Spleen (tissue), 11 donors: ENCODE measurements at regions not wholly inside any gene's neighbourhood (a gene's known extent, or its start where the extent isn't known, plus 50 kb on each side); places are given as distances from the start of the nearest gene placed in this dataset.

ENCODE experiments used
- DNase-seq: peaks from one replicate; pipeline ENCODE4 v3.0.0-alpha.2; 2020
- H3K27ac ChIP-seq, 8 donors: fragments of 200-600 bp; sonication (generic) in 7 of 8; 1 replicate in 4 of 8; 2 replicates in 4 of 8; pipeline versions ENCODE4 v1.5.0 to v1.8.0; 2016 to 2021; ENCODE audit warnings: inconsistent platforms in 4 of 8, mild to moderate bottlenecking in 4 of 8, moderate library complexity in 1 of 8
- H3K27me3 ChIP-seq, 7 donors: fragments of 200-600 bp; sonication (generic) in 6 of 7; replicated peaks in 1 of 7; 1 replicate in 4 of 7; 2 replicates in 3 of 7; pipeline versions ENCODE4 v1.5.0 to v1.8.0; 2016 to 2021; ENCODE audit warnings: inconsistent platforms in 3 of 7, mild to moderate bottlenecking in 1 of 7
- H3K36me3 ChIP-seq, 6 donors: fragments of 200-600 bp; sonication (generic) in 5 of 6; 1 replicate in 4 of 6; 2 replicates in 2 of 6; pipeline versions ENCODE4 v1.5.0 to v1.8.0; 2016 to 2021; ENCODE audit warnings: inconsistent platforms in 2 of 6
- H3K4me1 ChIP-seq, 6 donors: fragments of 200-600 bp; sonication (generic) in 5 of 6; 1 replicate in 3 of 6; 2 replicates in 3 of 6; pipeline versions ENCODE4 v1.5.0 to v1.8.0; 2016 to 2021; ENCODE audit warnings: inconsistent platforms in 3 of 6
- H3K4me3 ChIP-seq, 8 donors: fragments of 200-600 bp; sonication (generic) in 7 of 8; 1 replicate in 4 of 8; 2 replicates in 4 of 8; pipeline versions ENCODE4 v1.5.0 to v1.8.0; 2016 to 2021; ENCODE audit warnings: inconsistent platforms in 4 of 8, mild to moderate bottlenecking in 4 of 8, moderate library complexity in 2 of 8
- H3K9me3 ChIP-seq, 8 donors: fragments of 200-600 bp; sonication (generic) in 7 of 8; 1 replicate in 4 of 8; 2 replicates in 4 of 8; pipeline versions ENCODE4 v1.5.0 to v1.8.0; 2016 to 2021; ENCODE audit warnings: inconsistent platforms in 4 of 8
- CTCF ChIP-seq, 11 experiments: fragments of 200-600 bp in 7 of 11; fragments of 450-650 bp in 4 of 11; sonication (generic) in 4 of 11; IDR thresholded peaks in 8 of 11; conservative IDR thresholded peaks in 3 of 11; 1 replicate in 7 of 11; 2 replicates in 4 of 11; pipeline versions ENCODE4 v1.4.0 to v1.8.0; 2016 to 2021; ENCODE audit warnings: antibody characterized with exemption in 11 of 11, inconsistent platforms in 4 of 11, mild to moderate bottlenecking in 1 of 11
- POLR2A ChIP-seq, 3 donors: fragments of 450-650 bp; IDR thresholded peaks; one replicate each; pipeline ENCODE4 v1.5.1; 2017; ENCODE audit warnings: antibody characterized with exemption in 3 of 3, mild to moderate bottlenecking in 1 of 3
- POLR2AphosphoS5 ChIP-seq, 3 donors: sonication (generic); formaldehyde crosslinking; IDR thresholded peaks; one replicate each; pipeline ENCODE4 v1.5.1; 2017; ENCODE audit warnings: antibody characterized with exemption in 3 of 3
- WGBS, 5 donors: extraction: QIAGEN DNeasy Blood & Tissue Kit in 3 of 5; methylation state at CpG; one replicate each; pipeline versions ENCODE4 v1.1.5 to v1.1.7; 2013 to 2018; 5-methylcytosine and 5-hydroxymethylcytosine counted together
- intact Hi-C: fragments of 100-400 bp; cut with DNase I; formaldehyde crosslinking; loops from one replicate; pipeline ENCODE4 v1.15.0; 2023; ENCODE audit warnings: low total_unique reads
- donor health status: healthy with polysubstance abuse.
- donor health status: DM: no; HTN: no; CAD: no; lungs with moderate emphysema.
- donor health status: DM: no; HTN: no; CAD: no.
- donor health status: Bipolar disorder and iron deficiency.
- donor health status: healthy.
- donor health status: DM: no; HTN: no; CAD: no.
- donor health status: DM: yes; HTN: yes; CAD: no.

GRCh38 chr3:27615555-27615954 lies 106.6 kb downstream of the EOMES start:
- Histone ChIP-seq H3K4me3 (no peak overlapping the region), H3K9me3 (peaks cover 0 to 28% (median 25%) of the 10 kb centered on the region in 8 donors), H3K27me3 (no peaks in the 10 kb centered on the region), H3K4me1 (no peaks in the 10 kb centered on the region), H3K36me3 (no peaks in the 10 kb centered on the region), H3K27ac (no peak overlapping the region)
- intact Hi-C loops: no loop called here
- 94 to 100% (median 95%) methylated on average over 1 of the region's 1 CpG for WGBS, 5 donors
- DNase-seq: no peak
- TF ChIP-seq POLR2A (IDR thresholded peaks at IDR 0.05) (no peak), CTCF (IDR thresholded peaks at IDR 0.05 in 8 of 11, conservative IDR thresholded peaks at IDR 0.05 in 3 of 11) (no peak), POLR2AphosphoS5 (IDR thresholded peaks at IDR 0.05) (no peak)

GRCh38 chr3:27614592-27614991 lies 107.5 kb downstream of the EOMES start:
- WGBS, 5 donors: 86 to 97% (median 89%) methylated on average over 3 to 4 of the region's 4 CpGs
- no peak overlapping the region for H3K27ac ChIP-seq

GRCh38 chr3:27613846-27614500 lies 108.2 kb downstream of the EOMES start:
- Histone ChIP-seq H3K4me3 (no peak overlapping the region), H3K27ac (no peak overlapping the region), H3K4me1 (no peaks in the 10 kb centered on the region), H3K9me3 (peaks cover 0 to 28% (median 25%) of the 10 kb centered on the region in 8 donors), H3K36me3 (no peaks in the 10 kb centered on the region), H3K27me3 (no peaks in the 10 kb centered on the region)
- 90 to 96% (median 91%) methylated on average over 2 of the region's 2 CpGs for WGBS, 5 donors
- intact Hi-C loops: no loop called here
- DNase-seq: no peak
- no peak for TF ChIP-seq CTCF (IDR thresholded peaks at IDR 0.05 in 8 of 11, conservative IDR thresholded peaks at IDR 0.05 in 3 of 11)
- TF ChIP-seq POLR2A (IDR thresholded peaks at IDR 0.05): no peak
- TF ChIP-seq POLR2AphosphoS5 (IDR thresholded peaks at IDR 0.05): no peak

More at GRCh38 chr3:27614592-27614991, 107.5 kb downstream of the EOMES start:
- H3K36me3 ChIP-seq: no peaks in the 10 kb centered on the region
- H3K27me3 ChIP-seq: no peaks in the 10 kb centered on the region
- intact Hi-C loops: no loop called here
- DNase-seq: no peak
- peaks cover 0 to 28% (median 25%) of the 10 kb centered on the region in 8 donors for H3K9me3 ChIP-seq
- H3K4me3 ChIP-seq: no peak overlapping the region
- TF ChIP-seq POLR2AphosphoS5 (IDR thresholded peaks at IDR 0.05) (no peak), CTCF (IDR thresholded peaks at IDR 0.05 in 8 of 11, conservative IDR thresholded peaks at IDR 0.05 in 3 of 11) (no peak), POLR2A (IDR thresholded peaks at IDR 0.05) (no peak)
- no peaks in the 10 kb centered on the region for H3K4me1 ChIP-seq

- WGBS, 5 donors: 73 to 79% (median 76%) methylated on average over 8 of the region's 8 CpGs
- H3K9me3 ChIP-seq: peaks cover 0 to 28% (median 25%) of the 10 kb centered on the region in 8 donors
- intact Hi-C loops: no loop called here
- H3K4me3 ChIP-seq: no peak overlapping the region
- no peak for DNase-seq
- peaks cover 0 to 12% (median 2%) of the 10 kb centered on the region in 6 donors for H3K4me1 ChIP-seq
- no peaks in the 10 kb centered on the region for H3K36me3 ChIP-seq
- peak overlapping the region in 3 of 8 donors; percentile 0 to 20 (median 0) for H3K27ac ChIP-seq
- no peak for TF ChIP-seq POLR2A (IDR thresholded peaks at IDR 0.05)
- TF ChIP-seq CTCF (IDR thresholded peaks at IDR 0.05 in 8 of 11, conservative IDR thresholded peaks at IDR 0.05 in 3 of 11): no peak
- no peak for TF ChIP-seq POLR2AphosphoS5 (IDR thresholded peaks at IDR 0.05)
- H3K27me3 ChIP-seq: no peaks in the 10 kb centered on the region
These were observed 111.2 kb downstream of the EOMES start for GRCh38 chr3:27610800-27611525.
